HEK293 (cell line): ENCODE measurements at regions not wholly inside any gene's neighbourhood (a gene's known extent, or its start where the extent isn't known, plus 50 kb on each side); places are given as distances from the start of the nearest gene placed in this dataset.

ENCODE experiments used
- CTCF ChIA-PET: fragments of 350-600 bp; formaldehyde crosslinking; extraction: SDS; loops from one replicate; lab custom pipeline; 2021; ENCODE audit warnings: antibody characterized with exemption; lab: Yijun Ruan, JAX
- POLR2A ChIA-PET: fragments of 300-600 bp; formaldehyde crosslinking; extraction: SDS; loops from one replicate; lab custom pipeline; 2020; ENCODE audit warnings: antibody characterized with exemption, inconsistent platforms; lab: Yijun Ruan, JAX
- H3K27ac ChIP-seq: fragments of 200-500 bp; sonication (Bioruptor generic); 2 replicates; pipeline ENCODE4 v1.5.1; 2014; ENCODE audit warnings: low read depth, low read length, control low read depth, inconsistent platforms; ENCODE audit errors: extremely low read depth
- H3K36me3 ChIP-seq, 2 experiments: fragments of 200-500 bp in 1 of 2; sonication (Bioruptor generic) in 1 of 2; 1 replicate in 1 of 2; 2 replicates in 1 of 2; pipeline ENCODE4 v1.5.1; 2014 to 2017; ENCODE audit warnings: inconsistent platforms in 2 of 2, low read length in 2 of 2; ENCODE audit not compliant: control insufficient read depth in 2 of 2, insufficient read depth in 1 of 2
- H3K4me1 ChIP-seq: fragments of 200-500 bp; sonication (Bioruptor generic); 2 replicates; pipeline ENCODE4 v1.5.1; 2014; ENCODE audit warnings: mild to moderate bottlenecking, low read length, inconsistent platforms; ENCODE audit not compliant: control insufficient read depth, insufficient read depth
- H3K4me3 ChIP-seq: 2 replicates; pipeline ENCODE4 v1.5.1; 2011; ENCODE audit warnings: low read depth, mild to moderate bottlenecking, control low read depth, low read length, moderate library complexity
- H3K9me3 ChIP-seq: fragments of 200-500 bp; sonication (Bioruptor generic); 2 replicates; pipeline ENCODE4 v1.5.1; 2014; ENCODE audit warnings: low read depth, low read length, inconsistent platforms; ENCODE audit not compliant: control insufficient read depth, insufficient read depth
- REPIN1 ChIP-seq: fragments of 450-650 bp; formaldehyde crosslinking; IDR thresholded peaks from 2 replicates; pipeline ENCODE4 v1.5.1; 2017; ENCODE audit warnings: missing biosample characterization, missing genetic modification characterization, low read depth
- SP7 ChIP-seq: fragments of 450-650 bp; formaldehyde crosslinking; IDR thresholded peaks from 2 replicates; pipeline ENCODE4 v1.5.1; 2016; ENCODE audit warnings: missing biosample characterization, missing genetic modification characterization
- ZFP37 ChIP-seq: fragments of 450-650 bp; formaldehyde crosslinking; IDR thresholded peaks from 2 replicates; pipeline ENCODE4 v1.5.1; 2016; ENCODE audit warnings: missing biosample characterization, missing genetic modification characterization
- ZNF138 ChIP-seq: fragments of 450-650 bp; formaldehyde crosslinking; IDR thresholded peaks from 2 replicates; pipeline ENCODE4 v1.5.1; 2016; ENCODE audit warnings: missing biosample characterization, missing genetic modification characterization, borderline replicate concordance
- ZNF248 ChIP-seq: fragments of 450-650 bp; formaldehyde crosslinking; IDR thresholded peaks from 2 replicates; pipeline ENCODE4 v1.5.1; 2017; ENCODE audit warnings: missing biosample characterization, missing genetic modification characterization
- ZNF354C ChIP-seq: fragments of 450-650 bp; formaldehyde crosslinking; IDR thresholded peaks from 2 replicates; pipeline ENCODE4 v1.5.1; 2016; ENCODE audit warnings: missing biosample characterization, missing genetic modification characterization, low read depth, borderline replicate concordance
- ZNF426 ChIP-seq: fragments of 450-650 bp; formaldehyde crosslinking; IDR thresholded peaks from 2 replicates; pipeline ENCODE4 v1.5.1; 2017; ENCODE audit warnings: missing biosample characterization, missing genetic modification characterization, mild to moderate bottlenecking, inconsistent platforms, moderate library complexity
- ZNF654 ChIP-seq: fragments of 450-650 bp; formaldehyde crosslinking; IDR thresholded peaks from 2 replicates; pipeline ENCODE4 v1.5.1; 2016; ENCODE audit warnings: low read depth, missing biosample characterization, missing genetic modification characterization
- ZNF843 ChIP-seq: fragments of 450-650 bp; formaldehyde crosslinking; IDR thresholded peaks from 2 replicates; pipeline ENCODE4 v1.5.1; 2016; ENCODE audit warnings: missing biosample characterization, missing genetic modification characterization
- TF ChIP-seq, protein P1 (sequence below): fragments of 450-650 bp; formaldehyde crosslinking; conservative IDR thresholded peaks from 2 replicates; pipeline ENCODE4 v1.5.1; 2016; ENCODE audit warnings: low read depth, missing biosample characterization, missing genetic modification characterization
- TF ChIP-seq, protein P2 (sequence below): fragments of 450-650 bp; IDR thresholded peaks from 2 replicates; pipeline ENCODE4 v1.5.1; 2018; ENCODE audit warnings: missing biosample characterization, mild to moderate bottlenecking, missing genetic modification characterization
- TF ChIP-seq, protein P3 (sequence below): fragments of 450-650 bp; formaldehyde crosslinking; IDR thresholded peaks from 2 replicates; pipeline ENCODE4; 2016; ENCODE audit warnings: missing biosample characterization, missing genetic modification characterization
- TF ChIP-seq, protein P4 (sequence below): fragments of 450-650 bp; formaldehyde crosslinking; IDR thresholded peaks from 2 replicates; pipeline ENCODE4 v1.5.1; 2016; ENCODE audit warnings: missing biosample characterization, missing genetic modification characterization
- TF ChIP-seq, protein P5 (sequence below): fragments of 450-650 bp; formaldehyde crosslinking; IDR thresholded peaks from 2 replicates; pipeline ENCODE4 v1.5.1; 2016; ENCODE audit warnings: missing biosample characterization, missing genetic modification characterization, borderline replicate concordance
- TF ChIP-seq, protein P6 (sequence below): fragments of 450-650 bp; IDR thresholded peaks from 2 replicates; pipeline ENCODE4 v1.5.1; 2018; ENCODE audit warnings: missing biosample characterization, missing genetic modification characterization

DNA sequence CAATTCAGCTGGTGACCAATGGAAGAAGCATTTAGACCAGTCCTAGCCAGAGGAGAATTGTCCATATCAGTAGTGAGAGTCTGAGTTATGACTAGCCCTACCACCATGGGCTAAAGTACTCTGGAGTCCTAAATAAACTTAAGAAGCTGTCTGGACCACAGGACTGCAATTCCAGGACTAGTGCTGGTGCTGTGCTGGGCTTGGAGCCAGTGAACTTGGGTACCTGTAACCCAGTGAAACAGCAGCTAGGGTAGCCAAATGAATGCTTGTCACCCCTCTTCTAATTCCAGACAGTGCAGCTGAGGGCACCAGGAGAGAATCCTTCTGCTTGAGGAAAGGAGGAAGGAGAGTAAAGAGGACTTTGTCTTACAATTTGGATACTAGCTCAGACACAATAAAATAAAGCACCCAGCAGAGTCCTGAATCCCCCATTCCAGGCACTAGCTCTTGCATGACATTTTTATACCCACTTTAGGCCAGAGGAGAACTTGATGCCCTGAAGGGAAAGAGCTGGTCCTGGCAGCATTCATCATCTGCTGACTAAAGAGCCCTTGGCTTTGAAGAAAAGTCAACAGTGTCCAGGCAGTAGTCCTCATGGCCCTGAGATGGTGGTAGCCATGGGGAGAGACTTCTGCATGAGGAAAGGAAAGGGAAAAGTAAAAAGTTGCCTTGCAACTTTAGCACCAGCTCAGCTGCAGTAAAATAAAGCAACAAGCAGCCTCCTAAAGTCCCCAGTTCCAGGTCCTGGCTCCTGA is 2675.7 kb downstream of the PCDH7 start:
- TF ChIP-seq, protein P1, sequence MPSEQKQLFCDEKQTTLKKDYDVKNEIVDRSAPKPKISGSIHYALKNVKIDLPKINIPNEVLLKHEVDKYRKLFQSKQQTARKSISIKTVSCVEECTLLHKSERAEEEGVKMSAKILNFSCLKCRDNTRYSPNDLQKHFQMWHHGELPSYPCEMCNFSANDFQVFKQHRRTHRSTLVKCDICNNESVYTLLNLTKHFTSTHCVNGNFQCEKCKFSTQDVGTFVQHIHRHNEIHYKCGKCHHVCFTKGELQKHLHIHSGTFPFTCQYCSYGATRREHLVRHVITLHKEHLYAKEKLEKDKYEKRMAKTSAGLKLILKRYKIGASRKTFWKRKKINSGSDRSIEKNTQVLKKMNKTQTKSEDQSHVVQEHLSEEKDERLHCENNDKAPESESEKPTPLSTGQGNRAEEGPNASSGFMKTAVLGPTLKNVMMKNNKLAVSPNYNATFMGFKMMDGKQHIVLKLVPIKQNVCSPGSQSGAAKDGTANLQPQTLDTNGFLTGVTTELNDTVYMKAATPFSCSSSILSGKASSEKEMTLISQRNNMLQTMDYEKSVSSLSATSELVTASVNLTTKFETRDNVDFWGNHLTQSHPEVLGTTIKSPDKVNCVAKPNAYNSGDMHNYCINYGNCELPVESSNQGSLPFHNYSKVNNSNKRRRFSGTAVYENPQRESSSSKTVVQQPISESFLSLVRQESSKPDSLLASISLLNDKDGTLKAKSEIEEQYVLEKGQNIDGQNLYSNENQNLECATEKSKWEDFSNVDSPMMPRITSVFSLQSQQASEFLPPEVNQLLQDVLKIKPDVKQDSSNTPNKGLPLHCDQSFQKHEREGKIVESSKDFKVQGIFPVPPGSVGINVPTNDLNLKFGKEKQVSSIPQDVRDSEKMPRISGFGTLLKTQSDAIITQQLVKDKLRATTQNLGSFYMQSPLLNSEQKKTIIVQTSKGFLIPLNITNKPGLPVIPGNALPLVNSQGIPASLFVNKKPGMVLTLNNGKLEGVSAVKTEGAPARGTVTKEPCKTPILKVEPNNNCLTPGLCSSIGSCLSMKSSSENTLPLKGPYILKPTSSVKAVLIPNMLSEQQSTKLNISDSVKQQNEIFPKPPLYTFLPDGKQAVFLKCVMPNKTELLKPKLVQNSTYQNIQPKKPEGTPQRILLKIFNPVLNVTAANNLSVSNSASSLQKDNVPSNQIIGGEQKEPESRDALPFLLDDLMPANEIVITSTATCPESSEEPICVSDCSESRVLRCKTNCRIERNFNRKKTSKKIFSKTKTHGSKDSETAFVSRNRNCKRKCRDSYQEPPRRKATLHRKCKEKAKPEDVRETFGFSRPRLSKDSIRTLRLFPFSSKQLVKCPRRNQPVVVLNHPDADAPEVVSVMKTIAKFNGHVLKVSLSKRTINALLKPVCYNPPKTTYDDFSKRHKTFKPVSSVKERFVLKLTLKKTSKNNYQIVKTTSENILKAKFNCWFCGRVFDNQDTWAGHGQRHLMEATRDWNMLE (tag by site-specific recombination), result no peak
- TF ChIP-seq, protein P2, sequence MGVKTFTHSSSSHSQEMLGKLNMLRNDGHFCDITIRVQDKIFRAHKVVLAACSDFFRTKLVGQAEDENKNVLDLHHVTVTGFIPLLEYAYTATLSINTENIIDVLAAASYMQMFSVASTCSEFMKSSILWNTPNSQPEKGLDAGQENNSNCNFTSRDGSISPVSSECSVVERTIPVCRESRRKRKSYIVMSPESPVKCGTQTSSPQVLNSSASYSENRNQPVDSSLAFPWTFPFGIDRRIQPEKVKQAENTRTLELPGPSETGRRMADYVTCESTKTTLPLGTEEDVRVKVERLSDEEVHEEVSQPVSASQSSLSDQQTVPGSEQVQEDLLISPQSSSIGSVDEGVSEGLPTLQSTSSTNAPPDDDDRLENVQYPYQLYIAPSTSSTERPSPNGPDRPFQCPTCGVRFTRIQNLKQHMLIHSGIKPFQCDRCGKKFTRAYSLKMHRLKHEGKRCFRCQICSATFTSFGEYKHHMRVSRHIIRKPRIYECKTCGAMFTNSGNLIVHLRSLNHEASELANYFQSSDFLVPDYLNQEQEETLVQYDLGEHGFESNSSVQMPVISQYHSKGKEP (tag by site-specific recombination), result no peak
- Histone ChIP-seq H3K27ac (no peak overlapping the region), H3K36me3 (no peaks in the 10 kb centered on the region), H3K9me3 (no peaks in the 10 kb centered on the region), H3K4me1 (no peaks in the 10 kb centered on the region), H3K4me3 (no peak overlapping the region)
- ChIA-PET CTCF (no interaction called here), POLR2A (no interaction called here)

DNA sequence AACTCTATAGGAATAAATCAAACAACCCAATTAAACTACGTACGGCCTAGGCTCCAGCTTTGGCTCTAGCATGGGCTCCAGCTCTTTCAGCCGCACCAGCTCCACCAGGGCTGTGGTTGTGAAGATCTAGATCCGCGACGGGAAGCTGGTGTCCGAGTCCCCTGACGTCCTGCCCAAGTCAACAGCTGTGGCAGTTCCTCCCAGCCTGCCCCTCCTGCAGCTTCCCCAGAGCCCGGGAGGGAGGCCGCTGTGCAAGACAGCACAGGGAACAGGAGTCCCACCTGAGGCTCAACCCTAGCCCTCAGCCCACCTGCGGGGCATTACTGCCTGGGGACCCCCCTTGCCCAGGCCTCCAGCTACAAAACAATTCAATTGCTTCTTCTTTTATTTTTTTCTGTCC is 2680.3 kb downstream of the PCDH7 start:
- ChIA-PET POLR2A (interaction anchor here (0.6 kb wide), 1 partner anchor 128 kb away, joined by 6 read pairs; no protein-coding TSS in a partner anchor), CTCF (no interaction called here)
- TF ChIP-seq, protein P3, sequence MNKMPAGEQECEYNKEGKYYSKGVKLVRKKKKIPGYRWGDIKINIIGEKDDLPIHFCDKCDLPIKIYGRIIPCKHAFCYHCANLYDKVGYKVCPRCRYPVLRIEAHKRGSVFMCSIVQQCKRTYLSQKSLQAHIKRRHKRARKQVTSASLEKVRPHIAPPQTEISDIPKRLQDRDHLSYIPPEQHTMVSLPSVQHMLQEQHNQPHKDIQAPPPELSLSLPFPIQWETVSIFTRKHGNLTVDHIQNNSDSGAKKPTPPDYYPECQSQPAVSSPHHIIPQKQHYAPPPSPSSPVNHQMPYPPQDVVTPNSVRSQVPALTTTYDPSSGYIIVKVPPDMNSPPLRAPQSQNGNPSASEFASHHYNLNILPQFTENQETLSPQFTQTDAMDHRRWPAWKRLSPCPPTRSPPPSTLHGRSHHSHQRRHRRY, result no peak
- TF ChIP-seq ZNF426 (tag by site-specific recombination) (no peak), ZNF654 (tag by site-specific recombination) (no peak), ZFP37 (tag by site-specific recombination) (no peak), ZNF138 (no peak), ZNF248 (no peak), ZNF354C (tag by site-specific recombination) (no peak), ZNF843 (no peak), REPIN1 (tag by site-specific recombination) (no peak), SP7 (tag by site-specific recombination) (no peak)
- TF ChIP-seq, protein P4, sequence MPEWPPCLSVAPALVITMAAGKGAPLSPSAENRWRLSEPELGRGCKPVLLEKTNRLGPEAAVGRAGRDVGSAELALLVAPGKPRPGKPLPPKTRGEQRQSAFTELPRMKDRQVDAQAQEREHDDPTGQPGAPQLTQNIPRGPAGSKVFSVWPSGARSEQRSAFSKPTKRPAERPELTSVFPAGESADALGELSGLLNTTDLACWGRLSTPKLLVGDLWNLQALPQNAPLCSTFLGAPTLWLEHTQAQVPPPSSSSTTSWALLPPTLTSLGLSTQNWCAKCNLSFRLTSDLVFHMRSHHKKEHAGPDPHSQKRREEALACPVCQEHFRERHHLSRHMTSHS, result no peak
- TF ChIP-seq, protein P5, sequence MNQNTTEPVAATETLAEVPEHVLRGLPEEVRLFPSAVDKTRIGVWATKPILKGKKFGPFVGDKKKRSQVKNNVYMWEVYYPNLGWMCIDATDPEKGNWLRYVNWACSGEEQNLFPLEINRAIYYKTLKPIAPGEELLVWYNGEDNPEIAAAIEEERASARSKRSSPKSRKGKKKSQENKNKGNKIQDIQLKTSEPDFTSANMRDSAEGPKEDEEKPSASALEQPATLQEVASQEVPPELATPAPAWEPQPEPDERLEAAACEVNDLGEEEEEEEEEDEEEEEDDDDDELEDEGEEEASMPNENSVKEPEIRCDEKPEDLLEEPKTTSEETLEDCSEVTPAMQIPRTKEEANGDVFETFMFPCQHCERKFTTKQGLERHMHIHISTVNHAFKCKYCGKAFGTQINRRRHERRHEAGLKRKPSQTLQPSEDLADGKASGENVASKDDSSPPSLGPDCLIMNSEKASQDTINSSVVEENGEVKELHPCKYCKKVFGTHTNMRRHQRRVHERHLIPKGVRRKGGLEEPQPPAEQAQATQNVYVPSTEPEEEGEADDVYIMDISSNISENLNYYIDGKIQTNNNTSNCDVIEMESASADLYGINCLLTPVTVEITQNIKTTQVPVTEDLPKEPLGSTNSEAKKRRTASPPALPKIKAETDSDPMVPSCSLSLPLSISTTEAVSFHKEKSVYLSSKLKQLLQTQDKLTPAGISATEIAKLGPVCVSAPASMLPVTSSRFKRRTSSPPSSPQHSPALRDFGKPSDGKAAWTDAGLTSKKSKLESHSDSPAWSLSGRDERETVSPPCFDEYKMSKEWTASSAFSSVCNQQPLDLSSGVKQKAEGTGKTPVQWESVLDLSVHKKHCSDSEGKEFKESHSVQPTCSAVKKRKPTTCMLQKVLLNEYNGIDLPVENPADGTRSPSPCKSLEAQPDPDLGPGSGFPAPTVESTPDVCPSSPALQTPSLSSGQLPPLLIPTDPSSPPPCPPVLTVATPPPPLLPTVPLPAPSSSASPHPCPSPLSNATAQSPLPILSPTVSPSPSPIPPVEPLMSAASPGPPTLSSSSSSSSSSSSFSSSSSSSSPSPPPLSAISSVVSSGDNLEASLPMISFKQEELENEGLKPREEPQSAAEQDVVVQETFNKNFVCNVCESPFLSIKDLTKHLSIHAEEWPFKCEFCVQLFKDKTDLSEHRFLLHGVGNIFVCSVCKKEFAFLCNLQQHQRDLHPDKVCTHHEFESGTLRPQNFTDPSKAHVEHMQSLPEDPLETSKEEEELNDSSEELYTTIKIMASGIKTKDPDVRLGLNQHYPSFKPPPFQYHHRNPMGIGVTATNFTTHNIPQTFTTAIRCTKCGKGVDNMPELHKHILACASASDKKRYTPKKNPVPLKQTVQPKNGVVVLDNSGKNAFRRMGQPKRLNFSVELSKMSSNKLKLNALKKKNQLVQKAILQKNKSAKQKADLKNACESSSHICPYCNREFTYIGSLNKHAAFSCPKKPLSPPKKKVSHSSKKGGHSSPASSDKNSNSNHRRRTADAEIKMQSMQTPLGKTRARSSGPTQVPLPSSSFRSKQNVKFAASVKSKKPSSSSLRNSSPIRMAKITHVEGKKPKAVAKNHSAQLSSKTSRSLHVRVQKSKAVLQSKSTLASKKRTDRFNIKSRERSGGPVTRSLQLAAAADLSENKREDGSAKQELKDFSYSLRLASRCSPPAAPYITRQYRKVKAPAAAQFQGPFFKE (tag by site-specific recombination), result no peak
- TF ChIP-seq, protein P6, sequence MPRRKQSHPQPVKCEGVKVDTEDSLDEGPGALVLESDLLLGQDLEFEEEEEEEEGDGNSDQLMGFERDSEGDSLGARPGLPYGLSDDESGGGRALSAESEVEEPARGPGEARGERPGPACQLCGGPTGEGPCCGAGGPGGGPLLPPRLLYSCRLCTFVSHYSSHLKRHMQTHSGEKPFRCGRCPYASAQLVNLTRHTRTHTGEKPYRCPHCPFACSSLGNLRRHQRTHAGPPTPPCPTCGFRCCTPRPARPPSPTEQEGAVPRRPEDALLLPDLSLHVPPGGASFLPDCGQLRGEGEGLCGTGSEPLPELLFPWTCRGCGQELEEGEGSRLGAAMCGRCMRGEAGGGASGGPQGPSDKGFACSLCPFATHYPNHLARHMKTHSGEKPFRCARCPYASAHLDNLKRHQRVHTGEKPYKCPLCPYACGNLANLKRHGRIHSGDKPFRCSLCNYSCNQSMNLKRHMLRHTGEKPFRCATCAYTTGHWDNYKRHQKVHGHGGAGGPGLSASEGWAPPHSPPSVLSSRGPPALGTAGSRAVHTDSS, result no peak

More for the DNA sequence above, 2680.3 kb downstream of the PCDH7 start:
- Histone ChIP-seq H3K36me3 (no peaks in the 10 kb centered on the region), H3K4me1 (no peaks in the 10 kb centered on the region), H3K9me3 (no peaks in the 10 kb centered on the region), H3K27ac (no peak overlapping the region), H3K4me3 (no peak overlapping the region)
